ENCODE measurements at regions not wholly inside any gene's neighbourhood (a gene's known extent, or its start where the extent isn't known, plus 50 kb on each side); places are given as distances from the start of the nearest gene placed in this dataset.

DNA sequence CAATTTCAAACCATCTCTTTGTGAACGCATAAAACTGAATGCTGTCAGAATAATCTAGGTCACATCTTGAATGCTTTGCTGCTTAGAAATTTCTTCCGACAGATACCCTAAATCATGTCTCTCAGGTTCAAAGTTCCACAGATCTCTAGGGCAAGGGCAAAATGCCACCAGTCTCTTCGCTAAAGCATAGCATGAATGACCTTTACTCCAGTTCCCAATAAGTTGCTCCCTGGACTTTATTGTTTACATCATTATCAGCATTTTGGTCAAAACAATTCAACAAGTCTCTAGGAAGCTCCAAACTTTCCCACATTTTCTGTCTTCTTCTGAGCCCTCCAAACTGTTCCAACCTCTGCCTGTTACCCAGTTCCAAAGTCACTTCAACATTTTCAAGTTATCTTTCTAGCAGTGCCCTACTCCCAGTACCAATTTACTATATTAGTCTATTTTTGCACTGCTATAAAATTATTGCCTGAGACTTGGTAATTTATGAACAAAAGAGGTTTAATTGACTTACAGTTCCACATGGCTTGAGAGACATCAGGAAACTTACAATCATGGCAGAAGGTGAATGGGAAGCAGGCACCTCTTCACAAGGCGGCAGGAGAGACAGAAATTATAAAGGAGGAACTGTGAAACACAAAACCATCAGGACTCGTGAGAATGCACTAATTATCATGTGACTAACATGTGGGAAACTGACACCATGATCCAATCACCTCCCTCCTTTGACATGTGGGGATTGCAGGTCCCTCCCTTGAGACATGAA lies 77.0 kb downstream of the SPRY2 start (continued):
- TF ChIP-seq, protein P1, sequence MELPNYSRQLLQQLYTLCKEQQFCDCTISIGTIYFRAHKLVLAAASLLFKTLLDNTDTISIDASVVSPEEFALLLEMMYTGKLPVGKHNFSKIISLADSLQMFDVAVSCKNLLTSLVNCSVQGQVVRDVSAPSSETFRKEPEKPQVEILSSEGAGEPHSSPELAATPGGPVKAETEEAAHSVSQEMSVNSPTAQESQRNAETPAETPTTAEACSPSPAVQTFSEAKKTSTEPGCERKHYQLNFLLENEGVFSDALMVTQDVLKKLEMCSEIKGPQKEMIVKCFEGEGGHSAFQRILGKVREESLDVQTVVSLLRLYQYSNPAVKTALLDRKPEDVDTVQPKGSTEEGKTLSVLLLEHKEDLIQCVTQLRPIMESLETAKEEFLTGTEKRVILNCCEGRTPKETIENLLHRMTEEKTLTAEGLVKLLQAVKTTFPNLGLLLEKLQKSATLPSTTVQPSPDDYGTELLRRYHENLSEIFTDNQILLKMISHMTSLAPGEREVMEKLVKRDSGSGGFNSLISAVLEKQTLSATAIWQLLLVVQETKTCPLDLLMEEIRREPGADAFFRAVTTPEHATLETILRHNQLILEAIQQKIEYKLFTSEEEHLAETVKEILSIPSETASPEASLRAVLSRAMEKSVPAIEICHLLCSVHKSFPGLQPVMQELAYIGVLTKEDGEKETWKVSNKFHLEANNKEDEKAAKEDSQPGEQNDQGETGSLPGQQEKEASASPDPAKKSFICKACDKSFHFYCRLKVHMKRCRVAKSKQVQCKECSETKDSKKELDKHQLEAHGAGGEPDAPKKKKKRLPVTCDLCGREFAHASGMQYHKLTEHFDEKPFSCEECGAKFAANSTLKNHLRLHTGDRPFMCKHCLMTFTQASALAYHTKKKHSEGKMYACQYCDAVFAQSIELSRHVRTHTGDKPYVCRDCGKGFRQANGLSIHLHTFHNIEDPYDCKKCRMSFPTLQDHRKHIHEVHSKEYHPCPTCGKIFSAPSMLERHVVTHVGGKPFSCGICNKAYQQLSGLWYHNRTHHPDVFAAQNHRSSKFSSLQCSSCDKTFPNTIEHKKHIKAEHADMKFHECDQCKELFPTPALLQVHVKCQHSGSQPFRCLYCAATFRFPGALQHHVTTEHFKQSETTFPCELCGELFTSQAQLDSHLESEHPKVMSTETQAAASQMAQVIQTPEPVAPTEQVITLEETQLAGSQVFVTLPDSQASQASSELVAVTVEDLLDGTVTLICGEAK (IDR thresholded peaks at IDR 0.05; ENCODE audit: borderline replicate concordance) = no peak
- TF ChIP-seq BHLHE40 (IDR thresholded peaks at IDR 0.05; ENCODE audit: borderline replicate concordance in 1 of 2, low read depth in 2 of 2, low read length in 1 of 2) (0 out of 4 replicates have a peak, but pooled peaks of 1 of the 2 experiments have one; percentile 19), RAD21 (IDR thresholded peaks at IDR 0.05; ENCODE audit: insufficient read depth, low read depth, low read length) (no peak), NR2C2 (IDR thresholded peaks at IDR 0.05; ENCODE audit: borderline replicate concordance, control insufficient read depth, insufficient read length, low read depth) (no peak)
- TF ChIP-seq, protein P2, sequence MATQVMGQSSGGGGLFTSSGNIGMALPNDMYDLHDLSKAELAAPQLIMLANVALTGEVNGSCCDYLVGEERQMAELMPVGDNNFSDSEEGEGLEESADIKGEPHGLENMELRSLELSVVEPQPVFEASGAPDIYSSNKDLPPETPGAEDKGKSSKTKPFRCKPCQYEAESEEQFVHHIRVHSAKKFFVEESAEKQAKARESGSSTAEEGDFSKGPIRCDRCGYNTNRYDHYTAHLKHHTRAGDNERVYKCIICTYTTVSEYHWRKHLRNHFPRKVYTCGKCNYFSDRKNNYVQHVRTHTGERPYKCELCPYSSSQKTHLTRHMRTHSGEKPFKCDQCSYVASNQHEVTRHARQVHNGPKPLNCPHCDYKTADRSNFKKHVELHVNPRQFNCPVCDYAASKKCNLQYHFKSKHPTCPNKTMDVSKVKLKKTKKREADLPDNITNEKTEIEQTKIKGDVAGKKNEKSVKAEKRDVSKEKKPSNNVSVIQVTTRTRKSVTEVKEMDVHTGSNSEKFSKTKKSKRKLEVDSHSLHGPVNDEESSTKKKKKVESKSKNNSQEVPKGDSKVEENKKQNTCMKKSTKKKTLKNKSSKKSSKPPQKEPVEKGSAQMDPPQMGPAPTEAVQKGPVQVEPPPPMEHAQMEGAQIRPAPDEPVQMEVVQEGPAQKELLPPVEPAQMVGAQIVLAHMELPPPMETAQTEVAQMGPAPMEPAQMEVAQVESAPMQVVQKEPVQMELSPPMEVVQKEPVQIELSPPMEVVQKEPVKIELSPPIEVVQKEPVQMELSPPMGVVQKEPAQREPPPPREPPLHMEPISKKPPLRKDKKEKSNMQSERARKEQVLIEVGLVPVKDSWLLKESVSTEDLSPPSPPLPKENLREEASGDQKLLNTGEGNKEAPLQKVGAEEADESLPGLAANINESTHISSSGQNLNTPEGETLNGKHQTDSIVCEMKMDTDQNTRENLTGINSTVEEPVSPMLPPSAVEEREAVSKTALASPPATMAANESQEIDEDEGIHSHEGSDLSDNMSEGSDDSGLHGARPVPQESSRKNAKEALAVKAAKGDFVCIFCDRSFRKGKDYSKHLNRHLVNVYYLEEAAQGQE (IDR thresholded peaks at IDR 0.05; ENCODE audit: low read depth, low read length) = no peak

All from GM12878 (cell line).